GM12878 (cell line): ENCODE measurements at regions not wholly inside any gene's neighbourhood (a gene's known extent, or its start where the extent isn't known, plus 50 kb on each side); places are given as distances from the start of the nearest gene placed in this dataset.

Experiments used
- ATAC-seq: fragments of 200-7000 bp; cut with Tn5 transposase; 3 replicates; pipeline ENCODE4 v1.9.1; 2020; ENCODE audit warnings: mild to moderate bottlenecking, moderate library complexity
- BruUV-seq: library from RNA; stranded (reverse); fragments of 400-500 nt; replicated peaks from 2 replicates; lab custom pipeline; 2021; lab: Mats Ljungman, UMichigan
- CTCF ChIA-PET: fragments of 300-600 bp; sonication (Branson Sonifier 250); formaldehyde crosslinking; extraction: SDS; loops from one replicate; lab custom pipeline; 2021; ENCODE audit warnings: inconsistent platforms; lab: Yijun Ruan, JAX
- POLR2A ChIA-PET: fragments of 350-600 bp; formaldehyde crosslinking; extraction: SDS; loops from one replicate; lab custom pipeline; 2021; ENCODE audit warnings: inconsistent platforms; lab: Charles Lee
- RAD21 ChIA-PET: fragments of 300-600 bp; sonication (Branson Sonifier 250); formaldehyde crosslinking; loops from one replicate; lab custom pipeline; 2023; ENCODE audit warnings: antibody characterized with exemption; ENCODE audit not compliant: unreplicated experiment; lab: Charles Lee
- SMC1A ChIA-PET: fragments of 300-600 bp; sonication (Branson Sonifier 250); formaldehyde crosslinking; loops from one replicate; lab custom pipeline; 2023; ENCODE audit not compliant: unreplicated experiment, uncharacterized antibody; lab: Charles Lee
- DNase-seq: peaks from one replicate; pipeline ENCODE4 v3.0.0-alpha.2; 2011; ENCODE audit warnings: low read depth, low spot score
- FAIRE-seq: peaks from 3 replicates; lab custom pipeline; 2011; peaks lifted over from hg19 to GRCh38; lab: Jason Lieb, UNC
- H2AFZ ChIP-seq: 2 replicates; pipeline ENCODE4 v1.6.0; 2011; ENCODE audit warnings: low read depth, low read length, control low read depth; ENCODE audit not compliant: control insufficient read depth
- H3K27ac ChIP-seq: 2 replicates; pipeline ENCODE4 v1.5.1; 2011; ENCODE audit warnings: control low read depth; ENCODE audit not compliant: control insufficient read depth, insufficient read depth
- H3K27me3 ChIP-seq, 2 experiments: replicated peaks in 1 of 2; 2 replicates each; pipeline versions ENCODE4 v1.6.0 to v1.6.1; 2011; ENCODE audit warnings: low read length in 1 of 2; ENCODE audit not compliant: control insufficient read depth in 2 of 2, insufficient read depth in 2 of 2
- H3K36me3 ChIP-seq, 2 experiments: 2 replicates each; pipeline ENCODE4 v1.5.1; 2011; ENCODE audit warnings: low read length in 1 of 2; ENCODE audit not compliant: control insufficient read depth in 2 of 2, insufficient read depth in 2 of 2
- H3K4me1 ChIP-seq: 2 replicates; pipeline ENCODE4 v1.6.1; 2011; ENCODE audit warnings: mild to moderate bottlenecking, low read length, moderate library complexity, mixed read lengths; ENCODE audit not compliant: control insufficient read depth, insufficient read depth
- H3K4me2 ChIP-seq: 2 replicates; pipeline ENCODE4 v1.6.0; 2011; ENCODE audit warnings: control low read depth; ENCODE audit not compliant: control insufficient read depth, insufficient read depth
- H3K4me3 ChIP-seq: fragments of 200-600 bp; sonication (generic); 2 replicates; pipeline ENCODE4 v1.5.1; 2016
- H3K79me2 ChIP-seq: 2 replicates; pipeline ENCODE4 v1.6.0; 2011; ENCODE audit warnings: low read length; ENCODE audit not compliant: control insufficient read depth, insufficient read depth
- H3K9ac ChIP-seq: 2 replicates; pipeline ENCODE4 v1.8.0; 2011; ENCODE audit warnings: low read length, control low read depth, mixed read lengths; ENCODE audit not compliant: control insufficient read depth, insufficient read depth
- H3K9me3 ChIP-seq: replicated peaks from 3 replicates; pipeline ENCODE4 v1.5.1; 2011; ENCODE audit warnings: mild to moderate bottlenecking, low read length; ENCODE audit not compliant: control insufficient read depth, insufficient read depth
- H4K20me1 ChIP-seq: 2 replicates; pipeline ENCODE4 v1.6.0; 2011; ENCODE audit not compliant: control insufficient read depth, insufficient read depth
- BACH1 ChIP-seq: fragments of 450-650 bp; IDR thresholded peaks from 2 replicates; pipeline ENCODE4 v1.6.1; 2017; ENCODE audit warnings: mild to moderate bottlenecking, borderline replicate concordance
- ETV6 ChIP-seq, 2 experiments: fragments of 450-650 bp in 1 of 2; IDR thresholded peaks in 1 of 2; conservative IDR thresholded peaks in 1 of 2; 2 replicates each; pipeline ENCODE4 v1.6.1; 2014; ENCODE audit warnings: antibody characterized with exemption in 1 of 2, borderline replicate concordance in 1 of 2, low read depth in 1 of 2, mild to moderate bottlenecking in 1 of 2, moderate library complexity in 1 of 2
- HDAC2 ChIP-seq: fragments of 200-600 bp; sonication (generic); IDR thresholded peaks from 2 replicates; pipeline ENCODE4 v1.6.1; 2017
- IRF4 ChIP-seq: IDR thresholded peaks from 2 replicates; pipeline ENCODE4 v1.6.1; 2011; ENCODE audit warnings: low read depth, low read length
- KDM1A ChIP-seq: fragments of 200-600 bp; sonication (generic); IDR thresholded peaks from 2 replicates; pipeline ENCODE4 v1.6.1; 2016; ENCODE audit warnings: borderline replicate concordance
- NFIC ChIP-seq: IDR thresholded peaks from 2 replicates; pipeline ENCODE4 v1.6.1; 2012; ENCODE audit warnings: low read depth, mild to moderate bottlenecking, inconsistent platforms, low read length, moderate library complexity
- NFXL1 ChIP-seq: fragments of 450-650 bp; IDR thresholded peaks from 2 replicates; pipeline ENCODE4 v1.6.1; 2017; ENCODE audit warnings: antibody characterized with exemption, mild to moderate bottlenecking, borderline replicate concordance
- NR2C2 ChIP-seq: IDR thresholded peaks from 2 replicates; pipeline ENCODE4 v1.6.1; 2011; ENCODE audit warnings: borderline replicate concordance, low read depth; ENCODE audit not compliant: control insufficient read depth, insufficient read length
- PAX8 ChIP-seq: fragments of 450-650 bp; IDR thresholded peaks from 2 replicates; pipeline ENCODE4 v1.6.1; 2017; ENCODE audit warnings: mild to moderate bottlenecking, moderate library complexity
- POLR2AphosphoS5 ChIP-seq: IDR thresholded peaks from 2 replicates; pipeline ENCODE4 v1.6.1; 2011; ENCODE audit warnings: mild to moderate bottlenecking, low read length, inconsistent platforms
- POU2F2 ChIP-seq: IDR thresholded peaks from 3 replicates; pipeline ENCODE4 v1.6.1; 2011; ENCODE audit warnings: low read depth, mild to moderate bottlenecking, low read length, borderline replicate concordance
- SP1 ChIP-seq: IDR thresholded peaks from one replicate; pipeline ENCODE4 v1.6.1; 2011; ENCODE audit warnings: low read depth, low read length
- SUPT20H ChIP-seq: IDR thresholded peaks from 2 replicates; pipeline ENCODE4 v1.6.1; 2011; ENCODE audit warnings: low read depth, mild to moderate bottlenecking, low read length, moderate library complexity, borderline replicate concordance; ENCODE audit not compliant: control insufficient read depth
- TARDBP ChIP-seq: IDR thresholded peaks from 2 replicates; pipeline ENCODE4 v1.6.1; 2016; ENCODE audit warnings: borderline replicate concordance
- YY1 ChIP-seq: IDR thresholded peaks from 2 replicates; pipeline ENCODE4 v1.6.1; 2011; ENCODE audit warnings: low read depth, mild to moderate bottlenecking, low read length
- ZNF622 ChIP-seq: fragments of 450-650 bp; IDR thresholded peaks from 2 replicates; pipeline ENCODE4 v1.6.1; 2017; ENCODE audit warnings: mild to moderate bottlenecking, inconsistent platforms
- WGBS: methylation state at CpG from one replicate; pipeline ENCODE4 v1.1.6; 2016; ENCODE audit warnings: low lambda C conversion rate; ENCODE audit not compliant: insufficient replicate concordance, insufficient coverage; ENCODE audit errors: missing lambda C conversion rate; 5-methylcytosine and 5-hydroxymethylcytosine counted together
- in situ Hi-C: fragments of 300-500 bp; cut with MboI; formaldehyde crosslinking; loops from 9 replicates; pipeline ENCODE4 v1.14.3; 2018; ENCODE audit warnings: mixed read lengths
- intact Hi-C: fragments of 100-400 bp; cut with micrococcal nuclease; formaldehyde crosslinking; loops from one replicate; pipeline ENCODE4 v1.14.2; 2022; ENCODE audit not compliant: unreplicated experiment
- TF ChIP-seq, protein P1 (sequence below): fragments of 450-650 bp; IDR thresholded peaks from 2 replicates; pipeline ENCODE4 v1.6.1; 2016; ENCODE audit warnings: mild to moderate bottlenecking
- TF ChIP-seq, protein P2 (sequence below), 3 experiments: IDR thresholded peaks in 2 of 3; conservative IDR thresholded peaks in 1 of 3; 2 replicates each; pipeline ENCODE4 v1.5.1; 2011; ENCODE audit warnings: low read depth in 3 of 3, low read length in 3 of 3, mild to moderate bottlenecking in 3 of 3, control low read depth in 2 of 3, moderate library complexity in 2 of 3, inconsistent platforms in 1 of 3, mixed read lengths in 1 of 3; ENCODE audit not compliant: control insufficient read depth in 2 of 3, insufficient read depth in 1 of 3; ENCODE audit errors: extremely low read depth in 1 of 3
- TF ChIP-seq, protein P3 (sequence below): fragments of 450-650 bp; IDR thresholded peaks from 2 replicates; pipeline ENCODE4 v1.6.1; 2017; ENCODE audit warnings: antibody characterized with exemption, mild to moderate bottlenecking, moderate library complexity
- TF ChIP-seq, protein P4 (sequence below): IDR thresholded peaks from 2 replicates; pipeline ENCODE4 v1.6.1; 2011; ENCODE audit warnings: low read depth, low read length, improper control_type of control experiment, borderline replicate concordance

DNA sequence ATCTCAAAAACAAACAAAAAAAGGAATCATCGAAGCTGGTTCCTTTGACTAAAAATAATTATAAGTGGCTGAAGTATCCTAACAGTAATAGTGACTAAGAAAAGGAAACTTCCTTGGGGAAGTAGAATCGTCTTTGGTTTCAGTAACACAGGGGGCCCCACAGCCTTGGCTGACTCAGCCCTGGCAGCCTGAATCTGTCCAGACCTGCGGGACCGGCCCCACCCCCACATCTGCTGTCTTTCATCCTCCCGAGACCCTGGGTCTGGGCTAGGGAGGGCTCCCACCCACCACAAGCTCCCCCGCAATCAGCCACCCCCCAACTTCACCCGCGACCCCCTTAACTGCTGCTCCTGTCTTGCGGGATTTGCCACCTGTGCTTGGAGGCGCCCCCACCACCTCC is 1452.6 kb upstream of the ACVR2A start:
- ChIA-PET RAD21 (no interaction called here), SMC1A (no interaction called here), POLR2A (no interaction called here), CTCF (no interaction called here)
- Histone ChIP-seq H3K27ac (no peak overlapping the region), H3K4me3 (no peak overlapping the region), H3K4me2 (no peak overlapping the region), H3K9me3 (no peaks in the 10 kb centered on the region), H3K4me1 (no peaks in the 10 kb centered on the region), H3K36me3 (no peaks in the 10 kb centered on the region), H3K27me3 (no peaks in the 10 kb centered on the region), H2AFZ (no peak overlapping the region), H3K79me2 (no peaks in the 10 kb centered on the region), H4K20me1 (no peaks in the 10 kb centered on the region), H3K9ac (no peak overlapping the region)
- DNase-seq, result no peak
- no TSS peak for BruUV-seq
- TF ChIP-seq, protein P1, sequence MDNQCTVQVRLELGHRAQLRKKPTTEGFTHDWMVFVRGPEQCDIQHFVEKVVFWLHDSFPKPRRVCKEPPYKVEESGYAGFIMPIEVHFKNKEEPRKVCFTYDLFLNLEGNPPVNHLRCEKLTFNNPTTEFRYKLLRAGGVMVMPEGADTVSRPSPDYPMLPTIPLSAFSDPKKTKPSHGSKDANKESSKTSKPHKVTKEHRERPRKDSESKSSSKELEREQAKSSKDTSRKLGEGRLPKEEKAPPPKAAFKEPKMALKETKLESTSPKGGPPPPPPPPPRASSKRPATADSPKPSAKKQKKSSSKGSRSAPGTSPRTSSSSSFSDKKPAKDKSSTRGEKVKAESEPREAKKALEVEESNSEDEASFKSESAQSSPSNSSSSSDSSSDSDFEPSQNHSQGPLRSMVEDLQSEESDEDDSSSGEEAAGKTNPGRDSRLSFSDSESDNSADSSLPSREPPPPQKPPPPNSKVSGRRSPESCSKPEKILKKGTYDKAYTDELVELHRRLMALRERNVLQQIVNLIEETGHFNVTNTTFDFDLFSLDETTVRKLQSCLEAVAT, result no peak
- TF ChIP-seq, protein P2, sequence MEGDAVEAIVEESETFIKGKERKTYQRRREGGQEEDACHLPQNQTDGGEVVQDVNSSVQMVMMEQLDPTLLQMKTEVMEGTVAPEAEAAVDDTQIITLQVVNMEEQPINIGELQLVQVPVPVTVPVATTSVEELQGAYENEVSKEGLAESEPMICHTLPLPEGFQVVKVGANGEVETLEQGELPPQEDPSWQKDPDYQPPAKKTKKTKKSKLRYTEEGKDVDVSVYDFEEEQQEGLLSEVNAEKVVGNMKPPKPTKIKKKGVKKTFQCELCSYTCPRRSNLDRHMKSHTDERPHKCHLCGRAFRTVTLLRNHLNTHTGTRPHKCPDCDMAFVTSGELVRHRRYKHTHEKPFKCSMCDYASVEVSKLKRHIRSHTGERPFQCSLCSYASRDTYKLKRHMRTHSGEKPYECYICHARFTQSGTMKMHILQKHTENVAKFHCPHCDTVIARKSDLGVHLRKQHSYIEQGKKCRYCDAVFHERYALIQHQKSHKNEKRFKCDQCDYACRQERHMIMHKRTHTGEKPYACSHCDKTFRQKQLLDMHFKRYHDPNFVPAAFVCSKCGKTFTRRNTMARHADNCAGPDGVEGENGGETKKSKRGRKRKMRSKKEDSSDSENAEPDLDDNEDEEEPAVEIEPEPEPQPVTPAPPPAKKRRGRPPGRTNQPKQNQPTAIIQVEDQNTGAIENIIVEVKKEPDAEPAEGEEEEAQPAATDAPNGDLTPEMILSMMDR (IDR thresholded peaks at IDR 0.05 in 2 of 3, conservative IDR thresholded peaks at IDR 0.05 in 1 of 3; ENCODE audit: control insufficient read depth in 2 of 3, extremely low read depth in 1 of 3, insufficient read depth in 1 of 3, low read depth in 3 of 3, low read length in 3 of 3), result no peak
- TF ChIP-seq TARDBP (no peak), POLR2AphosphoS5 (no peak), BACH1 (no peak), SUPT20H (no peak), NR2C2 (no peak), HDAC2 (no peak), KDM1A (no peak), YY1 (no peak), ZNF622 (no peak), ETV6 (conservative IDR thresholded peaks at IDR 0.05 in 1 of 2, IDR thresholded peaks at IDR 0.05 in 1 of 2; ENCODE audit: borderline replicate concordance in 1 of 2, low read depth in 1 of 2) (no peak), SP1 (no peak), POU2F2 (no peak), IRF4 (no peak), NFXL1 (no peak), NFIC (no peak), PAX8 (no peak)
- TF ChIP-seq, protein P3, sequence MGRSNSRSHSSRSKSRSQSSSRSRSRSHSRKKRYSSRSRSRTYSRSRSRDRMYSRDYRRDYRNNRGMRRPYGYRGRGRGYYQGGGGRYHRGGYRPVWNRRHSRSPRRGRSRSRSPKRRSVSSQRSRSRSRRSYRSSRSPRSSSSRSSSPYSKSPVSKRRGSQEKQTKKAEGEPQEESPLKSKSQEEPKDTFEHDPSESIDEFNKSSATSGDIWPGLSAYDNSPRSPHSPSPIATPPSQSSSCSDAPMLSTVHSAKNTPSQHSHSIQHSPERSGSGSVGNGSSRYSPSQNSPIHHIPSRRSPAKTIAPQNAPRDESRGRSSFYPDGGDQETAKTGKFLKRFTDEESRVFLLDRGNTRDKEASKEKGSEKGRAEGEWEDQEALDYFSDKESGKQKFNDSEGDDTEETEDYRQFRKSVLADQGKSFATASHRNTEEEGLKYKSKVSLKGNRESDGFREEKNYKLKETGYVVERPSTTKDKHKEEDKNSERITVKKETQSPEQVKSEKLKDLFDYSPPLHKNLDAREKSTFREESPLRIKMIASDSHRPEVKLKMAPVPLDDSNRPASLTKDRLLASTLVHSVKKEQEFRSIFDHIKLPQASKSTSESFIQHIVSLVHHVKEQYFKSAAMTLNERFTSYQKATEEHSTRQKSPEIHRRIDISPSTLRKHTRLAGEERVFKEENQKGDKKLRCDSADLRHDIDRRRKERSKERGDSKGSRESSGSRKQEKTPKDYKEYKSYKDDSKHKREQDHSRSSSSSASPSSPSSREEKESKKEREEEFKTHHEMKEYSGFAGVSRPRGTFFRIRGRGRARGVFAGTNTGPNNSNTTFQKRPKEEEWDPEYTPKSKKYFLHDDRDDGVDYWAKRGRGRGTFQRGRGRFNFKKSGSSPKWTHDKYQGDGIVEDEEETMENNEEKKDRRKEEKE, result no peak
- TF ChIP-seq, protein P4, sequence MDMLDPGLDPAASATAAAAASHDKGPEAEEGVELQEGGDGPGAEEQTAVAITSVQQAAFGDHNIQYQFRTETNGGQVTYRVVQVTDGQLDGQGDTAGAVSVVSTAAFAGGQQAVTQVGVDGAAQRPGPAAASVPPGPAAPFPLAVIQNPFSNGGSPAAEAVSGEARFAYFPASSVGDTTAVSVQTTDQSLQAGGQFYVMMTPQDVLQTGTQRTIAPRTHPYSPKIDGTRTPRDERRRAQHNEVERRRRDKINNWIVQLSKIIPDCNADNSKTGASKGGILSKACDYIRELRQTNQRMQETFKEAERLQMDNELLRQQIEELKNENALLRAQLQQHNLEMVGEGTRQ, result no peak
- 40% methylated on average over 10 of the region's 10 CpGs for WGBS
- in situ Hi-C loops (no loop called here), intact Hi-C loops (no loop called here)
- no peak for ATAC-seq
- no peak for FAIRE-seq
